ENCODE measurements at regions not wholly inside any gene's neighbourhood (a gene's known extent, or its start where the extent isn't known, plus 50 kb on each side); places are given as distances from the start of the nearest gene placed in this dataset.

DNA sequence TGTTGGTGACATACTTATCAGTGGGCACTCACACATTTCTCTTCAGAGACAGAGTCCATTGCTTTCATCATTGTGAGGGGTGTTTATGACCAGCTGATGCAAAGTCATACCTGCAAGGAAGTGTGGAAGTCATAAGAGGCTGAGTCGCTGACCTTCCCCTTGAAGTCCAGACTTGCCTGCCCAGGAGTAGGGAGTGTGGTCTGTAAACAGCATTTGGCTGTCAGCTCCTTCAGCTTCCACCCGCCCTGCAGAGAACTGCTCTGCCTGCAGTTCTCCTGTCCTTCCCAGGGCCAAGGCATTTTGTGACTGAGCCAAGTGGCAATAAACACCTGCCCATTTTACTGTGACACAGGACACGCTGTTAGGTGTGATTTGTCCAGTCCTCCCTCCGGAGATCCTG is 801.3 kb downstream of the BCL11B start:
- DNase-seq (ENCODE audit: low spot score), result no peak

DNA sequence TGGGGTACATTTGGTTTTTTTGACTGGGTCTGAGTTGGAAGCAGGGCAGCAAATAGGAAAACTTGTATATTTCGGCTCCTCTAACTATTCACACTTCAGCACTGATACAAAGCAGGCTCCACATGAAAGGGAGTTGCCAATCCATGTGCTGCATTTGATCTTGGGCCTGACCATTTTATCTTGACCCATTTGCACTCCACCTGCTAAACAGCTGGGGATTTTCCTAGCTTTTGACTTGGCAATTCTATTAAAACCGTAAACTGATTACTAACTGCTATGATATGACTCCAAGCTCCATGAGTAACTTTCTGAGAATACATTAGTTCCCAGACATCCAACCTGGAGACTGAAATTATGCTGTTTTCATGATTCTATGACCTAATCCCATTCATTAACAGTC is 797.1 kb downstream of the BCL11B start:
- no peak for DNase-seq (ENCODE audit: low spot score)

DNA sequence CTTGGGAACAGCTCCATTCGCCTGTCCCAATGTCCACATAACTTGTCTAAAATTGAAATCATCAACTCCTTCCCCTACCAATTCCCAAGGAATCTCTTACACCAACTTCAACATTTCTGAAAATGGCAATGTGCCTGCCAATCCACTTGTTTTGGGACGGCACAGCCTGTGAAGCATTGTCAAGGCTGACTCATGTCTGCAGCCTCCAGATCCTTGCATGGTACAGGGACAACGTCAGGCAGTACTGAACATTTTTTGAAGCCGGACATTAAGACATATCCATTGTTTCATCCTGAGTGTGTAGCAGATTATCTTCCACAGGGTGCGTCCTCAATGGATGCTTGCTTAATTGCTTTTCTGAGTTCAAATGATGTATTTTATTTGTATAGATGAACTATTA is 794.1 kb downstream of the BCL11B start:
- no peak for DNase-seq (ENCODE audit: low spot score)

DNA sequence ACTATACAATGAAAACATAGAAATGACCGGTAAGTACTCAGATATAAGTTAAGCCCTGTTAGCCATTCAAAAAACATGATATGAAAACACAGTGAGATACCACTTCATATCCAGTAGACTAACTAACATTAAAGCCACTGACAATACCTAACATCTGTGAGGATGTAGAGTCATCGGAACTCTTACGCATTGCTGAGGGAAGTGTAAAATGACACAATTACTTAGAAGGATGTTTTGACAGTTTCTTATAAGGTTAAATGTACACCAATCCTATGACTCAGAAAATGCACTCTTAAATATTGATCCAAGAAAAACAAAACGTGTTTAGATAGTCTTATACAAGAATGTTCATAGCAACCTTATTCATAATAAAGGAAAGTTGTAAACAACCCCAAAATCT is 782.9 kb downstream of the BCL11B start:
- no peak for DNase-seq (ENCODE audit: low spot score)

DNA sequence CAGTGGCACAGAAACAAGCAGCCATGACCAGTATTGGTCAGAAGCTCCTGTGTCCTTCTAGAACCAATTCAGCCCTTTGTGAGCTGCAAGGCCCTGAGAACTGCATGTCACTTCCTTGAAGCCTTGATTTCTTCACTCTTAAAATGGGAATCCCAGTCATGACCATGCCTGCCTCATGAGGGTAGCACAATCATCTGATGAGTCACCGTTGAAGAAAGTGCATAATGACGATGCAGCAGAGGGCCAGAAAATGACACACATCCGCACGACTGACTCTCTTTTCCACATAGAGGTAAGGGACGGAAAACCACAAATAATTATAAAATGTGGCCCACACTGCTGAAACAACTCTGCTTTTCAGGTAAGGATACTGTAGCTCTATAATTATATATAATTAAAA is 777.4 kb downstream of the BCL11B start:
- DNase-seq (ENCODE audit: low spot score), result no peak

DNA sequence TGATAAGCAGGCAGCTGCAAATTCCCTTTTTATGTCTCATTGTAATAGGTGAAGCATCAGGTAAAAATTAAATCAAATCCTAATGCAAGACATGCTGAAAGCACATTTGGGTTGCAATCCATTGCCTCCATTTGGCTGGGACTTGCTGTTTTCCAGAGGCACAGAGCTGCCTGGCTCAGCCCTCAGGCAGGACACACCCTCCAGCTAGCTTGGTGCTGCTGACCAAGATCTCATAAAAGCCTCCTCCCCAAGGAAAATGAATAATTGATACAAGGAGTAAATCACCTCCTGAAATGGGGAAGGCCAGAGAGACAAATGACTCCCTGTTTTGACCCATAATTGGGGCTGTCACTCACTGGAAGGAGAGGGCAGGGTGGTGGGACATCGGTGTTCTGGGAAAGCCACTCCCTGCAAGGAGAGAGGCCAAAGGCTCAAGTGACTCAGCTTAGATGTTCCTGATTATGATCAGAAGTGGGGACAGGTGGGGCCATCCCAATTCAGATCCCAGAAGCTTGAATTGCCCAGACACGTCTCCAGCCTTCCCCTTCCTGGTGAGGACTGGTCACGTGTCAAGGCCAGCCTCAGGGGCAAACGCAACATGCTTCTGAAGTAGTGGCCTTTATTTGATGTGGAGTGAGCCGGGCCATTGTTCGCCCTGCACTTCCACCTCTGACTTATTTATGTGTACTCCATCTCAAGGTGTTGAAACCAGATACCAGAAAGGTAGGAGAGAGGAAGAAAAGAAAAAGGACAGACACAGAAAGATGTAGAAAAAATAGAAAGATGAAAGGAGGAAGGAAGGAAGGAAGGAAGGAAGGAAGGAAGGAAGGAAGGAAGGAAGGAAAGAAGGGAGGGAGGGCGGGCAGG is 773.7 kb downstream of the BCL11B start:
- DNase-seq (ENCODE audit: low spot score), result no peak

DNA sequence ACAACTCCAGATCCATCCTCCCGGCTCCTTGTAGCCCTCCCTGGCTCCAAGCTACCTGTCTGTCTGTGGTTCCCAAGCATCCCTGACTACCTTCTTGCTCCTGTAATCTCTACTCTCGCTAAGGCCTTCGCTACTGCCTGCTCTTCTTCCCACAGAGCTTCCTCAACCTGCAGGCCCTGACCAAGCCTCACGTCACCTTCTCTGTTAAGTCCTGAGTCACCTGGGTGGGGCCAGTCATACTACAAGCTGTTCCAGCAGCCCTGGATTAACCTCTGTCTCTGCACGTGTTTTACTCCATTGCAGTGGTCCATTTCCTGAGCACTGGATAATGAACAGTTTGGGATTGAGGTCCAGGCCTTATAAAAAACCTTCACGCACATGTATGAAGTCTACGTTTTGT is 770.7 kb downstream of the BCL11B start:
- no peak for DNase-seq (ENCODE audit: low spot score)

DNA sequence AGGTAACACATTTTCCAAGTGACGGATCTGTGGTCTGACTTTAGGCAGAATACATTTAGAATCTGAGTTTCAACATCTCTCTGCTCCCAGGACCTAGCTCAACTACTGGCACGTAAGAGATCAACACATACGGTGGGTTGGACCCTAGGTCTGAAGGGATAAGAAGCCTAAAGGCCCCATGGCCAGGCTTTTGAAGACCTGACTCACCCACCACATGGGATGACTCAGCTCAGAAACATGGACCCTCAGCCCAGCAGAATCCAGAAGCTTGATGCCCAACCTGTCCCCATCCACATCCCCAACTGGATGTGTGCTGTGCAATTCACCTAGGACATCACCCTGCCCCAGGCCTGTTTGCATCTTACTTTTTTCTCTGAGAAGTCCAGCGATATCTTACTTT is 770.2 kb downstream of the BCL11B start:
- DNase-seq (ENCODE audit: low spot score), result no peak

DNA sequence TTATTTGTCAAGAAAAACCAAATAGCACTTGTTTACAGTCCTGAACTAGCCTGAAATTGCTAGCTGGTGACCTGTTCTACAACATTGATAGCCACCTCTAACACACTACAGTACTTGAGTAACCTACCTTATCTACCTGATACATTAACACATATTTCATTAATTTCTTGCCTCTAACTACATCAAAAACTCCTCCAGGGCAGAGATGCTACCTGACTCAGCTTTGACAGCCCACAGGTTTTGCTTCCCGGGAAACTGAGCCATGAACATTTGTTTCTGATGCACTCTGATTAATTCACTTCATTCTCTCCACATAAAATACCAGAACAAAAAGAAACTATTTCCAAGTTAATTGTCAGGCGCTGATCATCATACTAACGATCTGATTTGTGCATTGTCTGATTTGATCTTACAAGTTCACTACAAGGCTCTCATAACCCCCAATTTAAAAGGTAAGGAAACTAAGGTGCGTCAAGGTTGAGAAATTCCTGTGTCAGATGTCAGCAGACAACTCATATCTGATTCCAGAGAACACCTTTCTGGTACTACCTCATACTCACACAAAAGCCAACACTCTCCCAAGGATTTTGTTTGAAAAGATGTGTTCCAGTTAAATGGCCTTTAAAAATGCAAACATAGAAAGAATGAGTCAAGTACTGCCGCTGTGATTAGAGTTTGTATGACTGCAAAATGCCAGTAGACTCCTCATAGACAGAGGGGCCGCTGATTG is 768.7 kb downstream of the BCL11B start:
- no peak for DNase-seq (ENCODE audit: low spot score)

DNA sequence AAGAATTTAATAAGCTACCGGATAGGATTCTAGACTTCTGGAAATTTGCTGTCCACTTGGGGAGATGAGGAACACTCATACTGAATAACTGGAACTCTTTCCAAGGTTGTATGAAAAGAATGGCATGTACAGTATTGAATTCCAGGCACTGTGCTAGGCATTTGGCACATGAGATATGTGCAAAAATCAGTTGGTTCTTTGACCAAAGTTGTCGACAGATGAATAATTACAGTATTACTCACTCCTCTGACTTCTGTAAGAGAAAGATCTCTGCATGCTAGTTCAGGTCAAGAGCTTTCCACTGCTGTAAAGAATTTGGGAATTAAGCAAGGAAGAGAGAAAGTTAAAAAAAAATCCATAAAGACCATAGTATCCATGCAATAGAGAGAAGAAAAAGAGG is 764.7 kb downstream of the BCL11B start:
- no peak for DNase-seq (ENCODE audit: low spot score)

DNA sequence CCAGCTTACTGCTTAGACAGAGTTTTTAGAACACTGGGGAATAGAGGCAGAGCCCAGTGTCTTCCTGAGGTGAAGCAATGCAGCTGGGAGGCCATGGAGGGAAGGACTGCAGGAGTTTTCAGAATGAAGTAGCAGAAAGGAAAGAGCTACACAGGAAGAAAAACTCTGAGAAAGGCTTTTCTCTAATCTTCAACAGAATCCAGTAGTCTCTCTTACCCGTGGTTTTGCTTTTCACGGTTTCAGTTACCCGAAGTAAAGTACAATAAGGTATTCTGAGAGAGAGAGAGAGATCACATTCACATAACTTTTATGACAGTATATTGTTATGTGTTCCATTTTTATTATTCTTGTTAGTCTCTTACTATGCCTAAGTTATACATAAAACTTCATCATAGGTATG is 761.6 kb downstream of the BCL11B start:
- DNase-seq (ENCODE audit: low spot score), result no peak

DNA sequence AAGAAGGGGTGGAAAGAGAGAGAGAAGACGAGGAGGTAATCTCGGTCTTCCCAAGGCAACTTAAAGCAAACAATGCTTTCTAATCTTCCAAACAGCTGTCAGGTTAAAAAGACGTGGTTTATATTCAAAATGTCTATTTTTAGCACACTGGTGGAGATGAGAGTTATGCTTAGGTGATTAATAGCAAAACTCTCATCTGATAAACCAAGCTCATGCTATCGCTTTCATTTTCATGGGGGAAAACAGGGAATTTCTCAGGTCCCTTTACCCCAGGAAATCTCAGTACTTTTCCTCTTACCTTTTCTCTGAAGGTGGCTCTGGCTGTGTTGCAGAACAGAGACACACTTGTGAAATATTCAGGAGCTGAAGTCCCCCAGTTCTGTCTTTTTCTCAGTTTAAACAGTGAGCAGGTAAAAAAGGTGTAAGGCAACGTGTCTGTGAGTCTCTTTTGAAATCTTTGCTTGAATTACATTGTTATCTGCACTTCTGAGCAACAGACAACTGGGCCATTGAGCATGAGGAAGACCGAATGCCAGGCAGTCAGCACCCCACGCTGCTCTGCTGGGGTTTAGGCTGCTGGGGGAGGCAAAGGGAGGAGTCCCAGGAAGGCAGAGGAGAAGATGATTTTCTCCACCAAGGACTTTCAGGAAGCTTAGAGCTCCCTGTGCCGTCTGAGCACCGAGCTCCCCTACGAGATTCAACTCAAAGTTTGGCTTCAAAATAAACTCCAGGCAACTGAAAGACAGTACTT is 759.3 kb downstream of the BCL11B start:
- DNase-seq (ENCODE audit: low spot score), result no peak

DNA sequence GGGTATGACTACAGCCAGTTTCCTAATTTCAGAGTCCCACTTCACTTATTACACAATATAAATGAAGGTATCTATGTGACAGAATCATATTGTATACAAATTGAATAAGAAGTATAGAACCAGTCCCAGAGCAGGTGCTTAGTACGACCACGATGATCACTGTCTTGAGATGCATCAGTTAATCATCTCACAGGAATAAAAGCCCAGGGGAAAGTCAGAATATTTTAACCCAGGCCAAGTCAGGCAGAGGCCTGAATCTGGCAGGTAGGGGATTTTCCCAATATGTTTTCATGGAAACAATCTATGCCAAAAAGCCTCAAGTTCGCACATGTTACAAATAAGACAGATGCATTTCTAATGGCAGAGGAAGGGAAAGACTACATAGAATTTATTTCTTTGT is 758.4 kb downstream of the BCL11B start:
- no peak for DNase-seq (ENCODE audit: low spot score)

DNA sequence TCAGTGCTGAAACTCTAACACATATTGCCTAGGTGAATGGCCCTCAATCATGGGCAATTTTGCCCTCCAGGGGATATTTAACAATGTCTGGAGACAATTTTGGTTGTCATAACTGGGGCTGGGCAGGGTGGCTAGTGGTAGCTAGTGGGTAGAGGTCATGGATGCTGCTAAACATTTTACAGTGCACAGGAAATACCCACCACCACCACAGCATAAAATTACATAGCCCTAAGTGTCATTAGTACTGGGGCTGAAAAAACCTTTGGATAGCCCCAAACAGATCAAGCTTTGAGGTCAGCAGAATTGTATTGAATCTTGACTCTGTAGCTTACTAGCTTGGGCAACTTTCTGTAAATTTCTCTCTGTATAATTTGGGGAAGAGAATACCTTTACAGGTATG is 758.0 kb downstream of the BCL11B start:
- no peak for DNase-seq (ENCODE audit: low spot score)

DNA sequence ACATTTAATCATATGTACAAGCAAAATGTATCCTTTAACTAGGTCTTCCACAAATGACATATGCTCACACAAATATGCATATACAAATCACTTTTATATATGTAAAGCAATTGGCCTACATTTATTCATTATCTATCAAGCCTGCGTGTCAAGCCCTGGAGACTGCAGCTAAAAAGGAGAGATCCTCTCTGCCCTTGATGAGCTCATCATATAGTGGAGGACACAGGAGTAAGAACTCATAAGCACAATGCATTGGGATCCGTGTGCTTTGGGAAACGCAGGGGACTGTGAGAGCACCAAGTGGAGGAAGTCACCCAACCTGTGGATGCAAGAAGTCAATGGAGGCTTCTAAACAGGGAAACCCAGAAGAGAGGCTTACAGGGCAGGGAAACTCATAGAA is 735.7 kb downstream of the BCL11B start:
- DNase-seq (ENCODE audit: low spot score), result no peak

DNA sequence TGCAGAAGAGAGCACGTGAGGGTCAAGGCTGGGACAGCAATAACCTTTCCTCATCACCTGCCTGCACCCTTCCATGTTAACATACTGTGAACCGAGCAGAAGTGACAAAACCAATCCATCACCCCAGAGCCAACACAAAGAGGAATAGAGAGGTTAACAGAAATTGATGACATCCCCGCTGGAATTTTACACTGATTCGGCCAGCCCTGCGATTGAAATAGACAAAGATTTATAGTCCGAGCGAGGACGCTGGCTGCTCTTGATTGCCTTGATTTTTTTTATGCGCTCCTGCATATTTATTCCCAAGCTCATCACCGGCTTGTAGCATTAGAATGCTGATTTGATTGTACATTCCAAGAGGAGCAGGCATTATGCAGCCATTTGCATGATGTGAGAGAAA is 729.7 kb downstream of the BCL11B start:
- DNase-seq (ENCODE audit: low spot score), result no peak

DNA sequence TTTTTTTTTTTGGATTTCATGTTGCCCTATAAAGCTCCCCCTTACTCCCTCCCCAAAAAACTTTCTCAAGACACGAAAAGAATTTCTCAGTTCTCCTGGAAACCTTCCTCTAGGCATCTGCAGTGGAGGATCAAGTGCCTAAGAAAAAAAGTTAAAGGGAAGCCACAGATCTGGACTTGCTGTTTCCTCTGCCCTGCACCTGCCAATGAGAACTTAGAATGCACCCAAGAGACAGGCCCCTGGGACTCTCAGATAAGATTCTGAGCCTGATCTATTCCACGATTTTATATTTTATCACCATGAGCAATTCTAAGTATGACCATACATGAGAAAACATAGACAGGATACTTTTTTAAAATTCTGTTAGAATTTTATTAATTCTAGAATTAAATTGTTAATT is 728.9 kb downstream of the BCL11B start:
- no peak for DNase-seq (ENCODE audit: low spot score)

DNA sequence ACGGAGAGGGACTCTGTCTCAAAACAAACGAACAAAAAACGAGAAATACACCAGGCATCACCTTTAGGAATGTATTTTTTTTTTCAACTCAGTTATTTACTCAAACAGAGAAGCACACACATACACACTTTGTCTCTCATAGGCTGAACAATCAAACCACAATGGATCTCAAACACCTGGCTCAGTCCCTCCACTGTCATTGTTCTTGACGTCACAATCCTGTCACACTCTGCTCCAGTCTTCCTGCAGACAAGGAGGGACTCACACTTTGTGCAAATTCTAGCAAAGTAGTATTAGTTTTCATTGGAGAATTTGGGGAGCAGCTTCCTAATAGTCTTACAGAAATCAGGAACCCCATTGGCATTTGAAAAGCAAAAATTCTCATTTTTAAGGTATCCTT is 727.8 kb downstream of the BCL11B start:
- no peak for DNase-seq (ENCODE audit: low spot score)

DNA sequence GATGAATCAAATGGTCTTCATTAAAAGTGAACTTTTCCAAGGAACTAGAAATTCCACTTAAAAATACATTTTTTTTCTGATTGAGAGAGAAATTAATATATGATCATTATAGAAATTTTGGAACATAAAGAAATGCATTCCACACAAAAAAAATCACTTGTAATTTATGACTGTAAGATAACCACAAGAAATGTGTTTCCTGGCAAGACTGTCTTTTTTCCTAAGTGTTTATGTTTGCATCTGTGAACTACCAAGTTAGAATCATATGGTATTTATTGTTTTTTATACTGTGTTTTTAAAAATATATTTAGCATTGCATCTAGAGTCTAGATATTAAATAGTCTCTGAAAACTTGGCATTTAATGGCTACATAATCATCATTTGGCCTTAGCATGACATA is 726.8 kb downstream of the BCL11B start:
- no peak for DNase-seq (ENCODE audit: low spot score)

DNA sequence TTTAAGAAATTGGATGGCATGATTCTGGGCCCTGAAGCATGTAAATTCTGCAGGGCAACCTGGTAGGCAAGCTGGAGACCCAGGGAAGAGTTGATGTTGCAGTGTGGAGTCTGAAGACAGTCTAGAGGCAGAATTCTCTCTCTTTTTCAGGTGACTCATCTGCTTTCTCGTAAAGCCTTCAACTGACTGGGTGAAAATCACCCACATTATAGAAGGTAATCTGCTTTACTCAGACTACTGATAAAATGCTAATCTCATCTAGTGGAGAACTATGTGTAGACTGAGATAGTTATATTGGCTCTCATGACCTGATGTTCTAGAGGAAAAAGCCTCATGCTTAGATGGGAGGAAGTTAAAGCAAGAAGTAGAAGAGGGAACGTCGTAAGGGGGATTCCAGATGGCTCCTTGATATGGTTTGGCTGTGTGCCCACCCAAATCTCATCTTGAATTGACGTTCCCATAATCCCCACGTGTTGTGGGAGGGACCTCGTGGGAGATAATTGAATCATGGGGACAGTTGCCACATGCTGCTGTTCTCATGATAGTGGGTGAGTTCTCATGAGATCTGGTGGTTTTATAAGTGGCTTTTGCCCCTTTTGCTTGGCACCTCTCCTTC is 723.8 kb downstream of the BCL11B start:
- no peak for DNase-seq (ENCODE audit: low spot score)

DNA sequence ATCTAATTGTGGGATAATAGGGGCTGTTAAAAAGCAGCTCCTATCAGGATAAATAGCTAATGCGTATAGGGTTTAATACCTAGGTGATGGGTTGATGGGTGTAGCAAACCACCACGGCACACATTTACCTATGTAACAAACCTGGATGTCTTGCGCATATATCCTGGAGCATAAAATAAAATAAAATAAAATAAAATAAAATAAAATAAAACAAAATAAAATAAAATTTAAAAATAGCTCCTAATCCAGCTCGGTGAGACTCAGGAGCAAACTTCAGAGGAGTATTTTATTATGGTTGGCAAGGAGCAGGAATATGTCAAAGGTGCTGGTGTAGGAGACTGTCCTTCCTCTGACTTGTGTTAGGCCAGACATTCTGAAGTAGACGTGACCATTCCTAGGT is 721.0 kb downstream of the BCL11B start:
- DNase-seq (ENCODE audit: low spot score), result no peak

DNA sequence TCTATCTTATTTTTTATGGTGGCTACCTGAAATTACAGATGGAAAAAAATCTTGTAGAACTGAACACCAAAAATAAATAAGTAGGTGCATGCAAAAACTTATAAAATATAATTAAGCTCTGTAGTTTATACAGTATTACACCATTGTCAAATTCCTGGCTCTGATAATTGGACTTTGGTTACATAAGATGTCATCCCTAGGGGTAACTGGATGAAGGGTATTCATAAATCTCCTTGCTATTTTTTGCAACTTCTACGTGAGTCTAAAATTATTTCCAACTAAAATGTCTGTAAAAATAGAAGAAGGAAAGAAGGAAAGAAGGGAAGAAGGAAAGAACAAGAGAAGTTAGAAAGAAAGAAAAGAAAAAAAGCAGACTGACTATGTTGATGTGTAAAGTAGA is 716.6 kb downstream of the BCL11B start:
- DNase-seq (ENCODE audit: low spot score), result no peak

DNA sequence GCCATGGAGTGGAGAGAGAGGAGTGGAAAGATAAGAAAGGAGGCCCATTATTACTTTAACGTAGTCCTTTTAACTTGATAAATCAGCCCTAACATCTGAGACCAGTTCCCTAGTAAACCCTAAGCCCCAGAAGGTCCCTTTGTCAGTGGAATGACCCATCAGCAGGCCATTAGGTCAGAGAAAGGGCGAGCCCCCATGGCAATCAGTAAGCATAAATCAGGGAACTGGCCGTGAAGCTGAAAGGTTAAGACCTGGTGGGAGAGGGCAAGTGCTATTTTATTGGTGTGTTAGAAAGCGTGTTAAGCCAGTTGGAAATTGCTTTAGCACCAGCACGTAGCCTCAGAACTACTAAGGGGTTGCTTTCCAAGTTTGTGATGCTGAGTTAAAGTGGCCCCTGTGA is 708.0 kb downstream of the BCL11B start:
- DNase-seq (ENCODE audit: low spot score), result no peak

Measured in AG08396 (cell line).